Suprapubic skin (tissue), 3 donors: ENCODE measurements at regions not wholly inside any gene's neighbourhood (a gene's known extent, or its start where the extent isn't known, plus 50 kb on each side); places are given as distances from the start of the nearest gene placed in this dataset.

Experiments used
- POLR2A ChIP-seq, 2 donors: fragments of 450-650 bp; IDR thresholded peaks; one replicate each; pipeline ENCODE4 v1.6.1; 2017; ENCODE audit warnings: antibody characterized with exemption in 2 of 2, mild to moderate bottlenecking in 2 of 2, moderate library complexity in 2 of 2
- TF ChIP-seq, protein P1 (sequence below), 2 donors: fragments of 200-600 bp in 1 of 2; fragments of 450-650 bp in 1 of 2; sonication (generic) in 1 of 2; IDR thresholded peaks; one replicate each; pipeline ENCODE4 v1.5.1; 2016 to 2019; ENCODE audit warnings: antibody characterized with exemption in 2 of 2, mild to moderate bottlenecking in 1 of 2, moderate library complexity in 1 of 2

DNA sequence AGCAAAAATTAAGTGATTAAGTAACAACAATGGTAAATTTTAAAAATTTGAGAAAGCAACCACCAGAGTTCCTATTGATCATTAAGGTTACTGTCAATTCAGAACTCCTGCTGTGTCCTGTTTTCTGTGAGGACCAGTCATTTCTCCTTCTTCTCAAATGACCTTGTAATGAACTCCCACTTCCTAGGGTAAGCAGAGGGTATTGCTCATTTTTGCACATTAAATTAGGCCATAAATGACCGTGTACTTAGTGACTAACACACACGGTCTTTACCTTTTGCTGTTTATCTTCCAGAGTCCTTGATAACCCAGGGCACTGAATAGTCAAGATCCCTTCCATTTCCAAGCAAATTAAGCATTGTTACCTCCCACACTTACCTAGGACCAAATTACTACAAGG is 227.5 kb upstream of the LYPLAL1 start:
- TF ChIP-seq, protein P1, sequence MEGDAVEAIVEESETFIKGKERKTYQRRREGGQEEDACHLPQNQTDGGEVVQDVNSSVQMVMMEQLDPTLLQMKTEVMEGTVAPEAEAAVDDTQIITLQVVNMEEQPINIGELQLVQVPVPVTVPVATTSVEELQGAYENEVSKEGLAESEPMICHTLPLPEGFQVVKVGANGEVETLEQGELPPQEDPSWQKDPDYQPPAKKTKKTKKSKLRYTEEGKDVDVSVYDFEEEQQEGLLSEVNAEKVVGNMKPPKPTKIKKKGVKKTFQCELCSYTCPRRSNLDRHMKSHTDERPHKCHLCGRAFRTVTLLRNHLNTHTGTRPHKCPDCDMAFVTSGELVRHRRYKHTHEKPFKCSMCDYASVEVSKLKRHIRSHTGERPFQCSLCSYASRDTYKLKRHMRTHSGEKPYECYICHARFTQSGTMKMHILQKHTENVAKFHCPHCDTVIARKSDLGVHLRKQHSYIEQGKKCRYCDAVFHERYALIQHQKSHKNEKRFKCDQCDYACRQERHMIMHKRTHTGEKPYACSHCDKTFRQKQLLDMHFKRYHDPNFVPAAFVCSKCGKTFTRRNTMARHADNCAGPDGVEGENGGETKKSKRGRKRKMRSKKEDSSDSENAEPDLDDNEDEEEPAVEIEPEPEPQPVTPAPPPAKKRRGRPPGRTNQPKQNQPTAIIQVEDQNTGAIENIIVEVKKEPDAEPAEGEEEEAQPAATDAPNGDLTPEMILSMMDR (IDR thresholded peaks at IDR 0.05) = no peak
- no peak for TF ChIP-seq POLR2A (IDR thresholded peaks at IDR 0.05)
